ENCODE measurements at regions not wholly inside any gene's neighbourhood (a gene's known extent, or its start where the extent isn't known, plus 50 kb on each side); places are given as distances from the start of the nearest gene placed in this dataset.

DNA sequence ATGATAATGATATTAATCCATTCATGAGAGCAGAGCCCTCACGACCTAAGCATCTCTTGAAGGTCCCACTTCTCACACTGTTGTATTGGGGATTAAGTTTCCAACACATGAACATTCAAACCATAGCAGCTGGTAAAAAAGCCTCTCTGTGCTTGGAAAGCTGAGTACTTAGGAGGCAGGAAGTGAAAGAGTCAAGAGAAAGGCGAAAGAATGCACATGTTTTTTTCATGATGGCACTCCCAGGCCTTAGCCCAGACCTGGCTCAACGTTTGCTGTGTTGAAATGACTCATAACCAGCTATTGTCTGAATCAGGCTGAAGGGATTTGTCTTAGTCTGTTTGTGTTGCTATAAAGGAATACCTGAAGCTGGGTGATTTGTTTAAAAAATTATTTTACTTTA, 84.4 kb upstream of the RGMA start:
- H3K4me3 Mint-ChIP-seq, result no peak overlapping the region
- H3K36me3 Mint-ChIP-seq (ENCODE audit: low read depth), result no peaks in the 10 kb centered on the region
- H3K27me3 Mint-ChIP-seq (ENCODE audit: low read depth), result peaks cover 22% of the 10 kb centered on the region
- no peaks in the 10 kb centered on the region for H3K9me3 Mint-ChIP-seq
- no peak overlapping the region for H3K27ac Mint-ChIP-seq
- no peaks in the 10 kb centered on the region for H3K4me1 Mint-ChIP-seq (ENCODE audit: low read depth)

GRCh38 chr15:93171476-93171875, 82.5 kb upstream of the RGMA start:
- no peaks in the 10 kb centered on the region for H3K36me3 Mint-ChIP-seq (ENCODE audit: low read depth)
- no peak overlapping the region for H3K4me3 Mint-ChIP-seq
- no peaks in the 10 kb centered on the region for H3K9me3 Mint-ChIP-seq
- H3K27me3 Mint-ChIP-seq (ENCODE audit: low read depth), result peaks cover 27% of the 10 kb centered on the region
- H3K27ac Mint-ChIP-seq, result no peak overlapping the region
- no peaks in the 10 kb centered on the region for H3K4me1 Mint-ChIP-seq (ENCODE audit: low read depth)

GRCh38 chr15:93170329-93170728, 81.3 kb upstream of the RGMA start:
- Mint-ChIP-seq H3K27ac (no peak overlapping the region), H3K4me1 (ENCODE audit: low read depth) (no peaks in the 10 kb centered on the region), H3K36me3 (ENCODE audit: low read depth) (no peaks in the 10 kb centered on the region), H3K9me3 (no peaks in the 10 kb centered on the region), H3K4me3 (no peak overlapping the region), H3K27me3 (ENCODE audit: low read depth) (peaks cover 23% of the 10 kb centered on the region)

DNA sequence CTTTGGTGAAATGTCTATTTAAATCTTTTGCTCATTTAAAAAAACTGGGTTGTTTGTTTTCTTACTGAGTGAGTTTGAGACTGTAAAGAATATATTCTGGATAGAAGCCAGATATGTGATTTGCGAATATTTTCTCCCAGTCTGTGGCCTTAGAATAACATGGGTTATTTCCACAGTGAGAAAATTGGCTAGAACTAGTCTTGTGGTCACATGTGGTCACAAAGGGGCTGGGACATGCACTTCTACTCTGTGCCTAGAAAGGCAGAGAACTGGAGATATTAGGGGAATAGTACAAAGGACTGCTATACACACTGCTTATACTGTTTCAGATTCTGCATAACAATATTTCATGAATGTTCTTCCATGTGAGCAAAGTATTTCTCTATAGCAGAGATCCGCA, 79.9 kb upstream of the RGMA start:
- H3K27me3 Mint-ChIP-seq (ENCODE audit: low read depth), result peaks cover 26% of the 10 kb centered on the region
- no peak overlapping the region for H3K27ac Mint-ChIP-seq
- H3K9me3 Mint-ChIP-seq, result no peaks in the 10 kb centered on the region
- H3K36me3 Mint-ChIP-seq (ENCODE audit: low read depth), result no peaks in the 10 kb centered on the region
- H3K4me3 Mint-ChIP-seq, result no peak overlapping the region
- peaks cover 7% of the 10 kb centered on the region for H3K4me1 Mint-ChIP-seq (ENCODE audit: low read depth)

- H3K36me3 Mint-ChIP-seq (ENCODE audit: low read depth), result no peaks in the 10 kb centered on the region
- H3K4me3 Mint-ChIP-seq, result no peak overlapping the region
- peaks cover 7% of the 10 kb centered on the region for H3K4me1 Mint-ChIP-seq (ENCODE audit: low read depth)
- no peaks in the 10 kb centered on the region for H3K9me3 Mint-ChIP-seq
- H3K27me3 Mint-ChIP-seq (ENCODE audit: low read depth), result peaks cover 26% of the 10 kb centered on the region
- H3K27ac Mint-ChIP-seq, result no peak overlapping the region
These were observed 78.3 kb upstream of the RGMA start for GRCh38 chr15:93167291-93167690.

GRCh38 chr15:93166675-93167074, 77.7 kb upstream of the RGMA start:
- H3K36me3 Mint-ChIP-seq (ENCODE audit: low read depth), result no peaks in the 10 kb centered on the region
- H3K4me3 Mint-ChIP-seq, result no peak overlapping the region
- peaks cover 7% of the 10 kb centered on the region for H3K4me1 Mint-ChIP-seq (ENCODE audit: low read depth)
- no peaks in the 10 kb centered on the region for H3K9me3 Mint-ChIP-seq
- peaks cover 26% of the 10 kb centered on the region for H3K27me3 Mint-ChIP-seq (ENCODE audit: low read depth)
- H3K27ac Mint-ChIP-seq, result no peak overlapping the region

DNA sequence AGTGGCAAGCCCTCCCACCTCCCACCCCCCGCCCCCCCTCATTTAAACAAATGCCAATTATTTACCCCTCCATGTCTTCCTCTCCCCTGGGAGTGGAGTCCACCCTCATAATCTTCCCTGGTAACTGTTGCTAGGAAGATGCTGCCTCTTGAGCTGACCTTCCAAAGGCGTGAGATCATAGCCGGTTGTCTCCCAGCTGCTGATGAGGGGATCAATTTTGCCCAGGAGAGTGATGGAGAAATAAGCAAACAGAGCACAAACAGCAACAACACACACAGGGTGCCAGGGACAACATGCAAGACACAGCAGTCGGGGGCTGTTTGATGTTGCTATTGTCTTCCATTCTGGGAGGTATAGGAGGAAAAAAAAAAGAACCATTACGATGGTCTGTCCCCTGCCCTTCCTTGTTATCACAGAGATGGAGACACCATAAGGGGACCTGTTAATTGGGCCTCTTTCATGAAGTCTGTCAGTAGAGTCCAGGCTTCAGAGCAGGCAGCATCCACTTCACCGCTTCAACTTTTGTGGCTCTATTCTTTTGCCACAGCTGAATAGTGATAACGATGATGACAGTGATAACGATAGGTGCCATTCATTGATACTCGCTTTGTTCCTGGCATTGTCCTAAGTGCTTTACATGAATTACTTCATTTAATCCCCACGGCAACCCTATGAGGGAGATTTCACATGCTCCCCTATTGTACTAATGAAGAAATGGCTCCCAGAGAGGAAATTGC, 76.9 kb upstream of the RGMA start:
- Mint-ChIP-seq H3K4me3 (no peak overlapping the region), H3K27me3 (ENCODE audit: low read depth) (peaks cover 21% of the 10 kb centered on the region), H3K36me3 (ENCODE audit: low read depth) (no peaks in the 10 kb centered on the region), H3K4me1 (ENCODE audit: low read depth) (peaks cover 7% of the 10 kb centered on the region), H3K27ac (no peak overlapping the region), H3K9me3 (no peaks in the 10 kb centered on the region)

DNA sequence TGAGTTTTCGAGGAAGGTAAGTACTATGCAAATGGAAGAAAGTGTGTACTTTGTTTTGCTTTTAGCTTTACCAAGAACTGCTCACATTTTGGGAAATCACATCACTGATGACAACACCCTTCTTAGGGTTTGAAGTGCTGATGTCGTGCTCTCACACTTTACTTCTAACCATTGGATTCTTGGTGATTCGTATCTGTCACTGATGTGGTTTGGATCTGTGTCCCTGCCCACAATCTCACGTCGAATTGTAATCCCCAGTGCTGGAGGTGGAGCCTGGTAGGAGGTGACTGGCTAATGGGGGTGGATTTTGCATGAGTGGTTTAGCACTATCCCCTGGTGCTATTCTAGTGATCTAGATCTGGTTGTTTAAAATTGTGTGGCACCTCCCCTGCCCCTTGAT, 75.4 kb upstream of the RGMA start:
- Mint-ChIP-seq H3K9me3 (no peaks in the 10 kb centered on the region), H3K27ac (no peak overlapping the region), H3K4me3 (no peak overlapping the region), H3K27me3 (ENCODE audit: low read depth) (peaks cover 25% of the 10 kb centered on the region), H3K36me3 (ENCODE audit: low read depth) (no peaks in the 10 kb centered on the region), H3K4me1 (ENCODE audit: low read depth) (peaks cover 7% of the 10 kb centered on the region)

DNA sequence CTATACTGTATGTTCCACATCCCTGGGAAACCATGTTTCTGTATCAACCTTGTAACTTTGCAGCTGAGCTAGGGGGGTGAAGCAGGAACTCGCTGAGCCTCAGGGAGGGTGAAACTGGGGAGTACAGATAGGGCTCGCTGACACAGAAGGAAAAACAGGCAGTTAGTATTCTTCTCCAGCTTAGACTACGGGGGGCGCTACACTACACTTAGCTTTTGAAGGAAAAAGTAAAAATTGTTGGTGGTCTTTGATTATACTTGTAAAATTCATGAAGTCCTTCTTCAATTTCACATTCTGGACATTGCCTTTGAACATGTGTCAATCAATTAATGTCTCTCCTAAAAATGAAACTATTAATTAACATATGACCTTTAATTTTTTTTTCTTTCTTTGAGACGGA, 73.5 kb upstream of the RGMA start:
- Mint-ChIP-seq H3K36me3 (ENCODE audit: low read depth) (no peaks in the 10 kb centered on the region), H3K4me3 (no peak overlapping the region), H3K27ac (no peak overlapping the region), H3K9me3 (no peaks in the 10 kb centered on the region), H3K4me1 (ENCODE audit: low read depth) (peaks cover 7% of the 10 kb centered on the region), H3K27me3 (ENCODE audit: low read depth) (peaks cover 13% of the 10 kb centered on the region)

DNA sequence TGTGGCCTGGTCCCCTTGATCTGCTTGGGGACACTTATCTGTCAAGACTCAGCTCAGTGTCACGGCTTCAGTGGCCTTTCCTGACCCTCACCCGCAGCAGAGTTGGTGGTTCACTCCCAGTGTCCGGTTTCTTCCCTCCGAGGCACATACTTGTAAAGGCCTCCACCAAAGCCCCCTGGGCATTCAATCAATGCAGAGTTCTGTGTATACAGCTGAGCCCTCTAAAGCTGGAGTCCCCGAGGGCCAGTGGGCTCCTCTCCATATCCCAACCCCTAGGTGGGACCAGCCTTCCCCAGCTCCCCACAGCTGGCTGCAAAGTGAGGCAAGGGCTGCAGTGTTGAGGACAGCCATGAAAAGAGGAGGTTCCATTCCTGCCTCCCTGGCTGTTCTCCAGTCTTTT, 70.9 kb upstream of the RGMA start:
- peaks cover 16% of the 10 kb centered on the region for H3K27me3 Mint-ChIP-seq (ENCODE audit: low read depth)
- H3K9me3 Mint-ChIP-seq, result no peaks in the 10 kb centered on the region
- no peak overlapping the region for H3K4me3 Mint-ChIP-seq
- H3K27ac Mint-ChIP-seq, result no peak overlapping the region
- H3K36me3 Mint-ChIP-seq (ENCODE audit: low read depth), result no peaks in the 10 kb centered on the region
- H3K4me1 Mint-ChIP-seq (ENCODE audit: low read depth), result peaks cover 7% of the 10 kb centered on the region

- Mint-ChIP-seq H3K4me3 (no peak overlapping the region), H3K9me3 (no peaks in the 10 kb centered on the region), H3K27me3 (ENCODE audit: low read depth) (peaks cover 13% of the 10 kb centered on the region), H3K36me3 (ENCODE audit: low read depth) (no peaks in the 10 kb centered on the region), H3K4me1 (ENCODE audit: low read depth) (peaks cover under 1% of the 10 kb centered on the region), H3K27ac (no peak overlapping the region)
These were observed 69.3 kb upstream of the RGMA start for GRCh38 chr15:93158097-93158900.

- Mint-ChIP-seq H3K27me3 (ENCODE audit: low read depth) (peaks cover 30% of the 10 kb centered on the region), H3K36me3 (ENCODE audit: low read depth) (no peaks in the 10 kb centered on the region), H3K4me3 (no peak overlapping the region), H3K27ac (no peak overlapping the region), H3K4me1 (ENCODE audit: low read depth) (peaks cover 15% of the 10 kb centered on the region), H3K9me3 (no peaks in the 10 kb centered on the region)
These were observed 65.7 kb upstream of the RGMA start for GRCh38 chr15:93154666-93155065.

GRCh38 chr15:93152951-93153350, 63.9 kb upstream of the RGMA start:
- Mint-ChIP-seq H3K27ac (no peak overlapping the region), H3K4me1 (ENCODE audit: low read depth) (peaks cover 15% of the 10 kb centered on the region), H3K4me3 (no peak overlapping the region), H3K9me3 (no peaks in the 10 kb centered on the region), H3K36me3 (ENCODE audit: low read depth) (no peaks in the 10 kb centered on the region), H3K27me3 (ENCODE audit: low read depth) (peaks cover 38% of the 10 kb centered on the region)

- peaks cover 39% of the 10 kb centered on the region for H3K27me3 Mint-ChIP-seq (ENCODE audit: low read depth)
- no peak overlapping the region for H3K4me3 Mint-ChIP-seq
- H3K9me3 Mint-ChIP-seq, result no peaks in the 10 kb centered on the region
- H3K4me1 Mint-ChIP-seq (ENCODE audit: low read depth), result peaks cover 15% of the 10 kb centered on the region
- H3K36me3 Mint-ChIP-seq (ENCODE audit: low read depth), result no peaks in the 10 kb centered on the region
- peak overlapping the region; percentile 2 for H3K27ac Mint-ChIP-seq
These were observed 63.3 kb upstream of the RGMA start for GRCh38 chr15:93152360-93152759.
